ENCODE measurements at regions not wholly inside any gene's neighbourhood (a gene's known extent, or its start where the extent isn't known, plus 50 kb on each side); places are given as distances from the start of the nearest gene placed in this dataset.

- H3K79me2 ChIP-seq (ENCODE audit: control insufficient read depth, insufficient read depth, low read length): no peaks in the 10 kb centered on the region
- POLR2A ChIA-PET: interaction anchor here (1.0 to 1.1 kb wide), 2 partner anchors 13 to 176 kb away, joined by 3 to 4 read pairs; no protein-coding TSS in a partner anchor
- no peak overlapping the region for H3K4me3 ChIP-seq
- no peaks in the 10 kb centered on the region for H3K9me1 ChIP-seq (ENCODE audit: control insufficient read depth, insufficient read depth, low read length)
- FAIRE-seq (no peak), ATAC-seq (no peak), DNase-seq (ENCODE audit: extremely low read depth in 1 of 4, low spot score in 3 of 4) (no peak)
- in situ Hi-C loops (cut with MboI): no loop called here
- intact Hi-C loops (cut with micrococcal nuclease): no loop called here
- no peaks in the 10 kb centered on the region for H3K9me3 ChIP-seq (replicated peaks; ENCODE audit: control insufficient read depth, insufficient read depth, low read depth, low read length)
- no peak overlapping the region for H2AFZ ChIP-seq (ENCODE audit: low read depth, low read length)
- 0% methylated on average over 9 of the region's 10 CpGs for WGBS (ENCODE audit: insufficient coverage, low coverage, missing lambda C conversion rate)
- no peaks in the 10 kb centered on the region for H3K36me3 ChIP-seq (ENCODE audit: control insufficient read depth, insufficient read depth, low read length)
- no peak overlapping the region for H3K4me2 ChIP-seq (ENCODE audit: insufficient read depth, low read length)
- TF ChIP-seq MTF1 (CRISPR knock-in tag; IDR thresholded peaks at IDR 0.05; ENCODE audit: borderline replicate concordance) (no peak), ZC3H8 (IDR thresholded peaks at IDR 0.05) (no peak), POLR2AphosphoS2 (IDR thresholded peaks at IDR 0.05; ENCODE audit: low read length) (no peak), TFAM (CRISPR knock-in tag; conservative IDR thresholded peaks at IDR 0.05) (no peak), PRMT5 (CRISPR knock-in tag; IDR thresholded peaks at IDR 0.05) (no peak), THRAP3 (IDR thresholded peaks at IDR 0.05; ENCODE audit: borderline replicate concordance) (no peak), YY1 (IDR thresholded peaks at IDR 0.05; ENCODE audit: borderline replicate concordance in 1 of 3, control insufficient read depth in 1 of 3, extremely low read depth in 1 of 3, insufficient read depth in 3 of 3, insufficient read length in 1 of 3, insufficient replicate concordance in 2 of 3, low read depth in 1 of 3, low read length in 2 of 3) (no peak), HDAC1 (IDR thresholded peaks at IDR 0.05) (no peak), SREBF2 (CRISPR knock-in tag; IDR thresholded peaks at IDR 0.05) (no peak), MBD2 (IDR thresholded peaks at IDR 0.05; ENCODE audit: borderline replicate concordance, low read depth) (no peak)
- TF ChIP-seq, protein P1, sequence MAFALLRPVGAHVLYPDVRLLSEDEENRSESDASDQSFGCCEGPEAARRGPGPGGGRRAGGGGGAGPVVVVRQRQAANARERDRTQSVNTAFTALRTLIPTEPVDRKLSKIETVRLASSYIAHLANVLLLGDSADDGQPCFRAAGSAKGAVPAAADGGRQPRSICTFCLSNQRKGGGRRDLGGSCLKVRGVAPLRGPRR (CRISPR knock-in tag; IDR thresholded peaks at IDR 0.05): no peak
- TF ChIP-seq, protein P2, sequence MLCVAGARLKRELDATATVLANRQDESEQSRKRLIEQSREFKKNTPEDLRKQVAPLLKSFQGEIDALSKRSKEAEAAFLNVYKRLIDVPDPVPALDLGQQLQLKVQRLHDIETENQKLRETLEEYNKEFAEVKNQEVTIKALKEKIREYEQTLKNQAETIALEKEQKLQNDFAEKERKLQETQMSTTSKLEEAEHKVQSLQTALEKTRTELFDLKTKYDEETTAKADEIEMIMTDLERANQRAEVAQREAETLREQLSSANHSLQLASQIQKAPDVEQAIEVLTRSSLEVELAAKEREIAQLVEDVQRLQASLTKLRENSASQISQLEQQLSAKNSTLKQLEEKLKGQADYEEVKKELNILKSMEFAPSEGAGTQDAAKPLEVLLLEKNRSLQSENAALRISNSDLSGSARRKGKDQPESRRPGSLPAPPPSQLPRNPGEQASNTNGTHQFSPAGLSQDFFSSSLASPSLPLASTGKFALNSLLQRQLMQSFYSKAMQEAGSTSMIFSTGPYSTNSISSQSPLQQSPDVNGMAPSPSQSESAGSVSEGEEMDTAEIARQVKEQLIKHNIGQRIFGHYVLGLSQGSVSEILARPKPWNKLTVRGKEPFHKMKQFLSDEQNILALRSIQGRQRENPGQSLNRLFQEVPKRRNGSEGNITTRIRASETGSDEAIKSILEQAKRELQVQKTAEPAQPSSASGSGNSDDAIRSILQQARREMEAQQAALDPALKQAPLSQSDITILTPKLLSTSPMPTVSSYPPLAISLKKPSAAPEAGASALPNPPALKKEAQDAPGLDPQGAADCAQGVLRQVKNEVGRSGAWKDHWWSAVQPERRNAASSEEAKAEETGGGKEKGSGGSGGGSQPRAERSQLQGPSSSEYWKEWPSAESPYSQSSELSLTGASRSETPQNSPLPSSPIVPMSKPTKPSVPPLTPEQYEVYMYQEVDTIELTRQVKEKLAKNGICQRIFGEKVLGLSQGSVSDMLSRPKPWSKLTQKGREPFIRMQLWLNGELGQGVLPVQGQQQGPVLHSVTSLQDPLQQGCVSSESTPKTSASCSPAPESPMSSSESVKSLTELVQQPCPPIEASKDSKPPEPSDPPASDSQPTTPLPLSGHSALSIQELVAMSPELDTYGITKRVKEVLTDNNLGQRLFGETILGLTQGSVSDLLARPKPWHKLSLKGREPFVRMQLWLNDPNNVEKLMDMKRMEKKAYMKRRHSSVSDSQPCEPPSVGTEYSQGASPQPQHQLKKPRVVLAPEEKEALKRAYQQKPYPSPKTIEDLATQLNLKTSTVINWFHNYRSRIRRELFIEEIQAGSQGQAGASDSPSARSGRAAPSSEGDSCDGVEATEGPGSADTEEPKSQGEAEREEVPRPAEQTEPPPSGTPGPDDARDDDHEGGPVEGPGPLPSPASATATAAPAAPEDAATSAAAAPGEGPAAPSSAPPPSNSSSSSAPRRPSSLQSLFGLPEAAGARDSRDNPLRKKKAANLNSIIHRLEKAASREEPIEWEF (CRISPR knock-in tag; IDR thresholded peaks at IDR 0.05): no peak
- TF ChIP-seq, protein P3, sequence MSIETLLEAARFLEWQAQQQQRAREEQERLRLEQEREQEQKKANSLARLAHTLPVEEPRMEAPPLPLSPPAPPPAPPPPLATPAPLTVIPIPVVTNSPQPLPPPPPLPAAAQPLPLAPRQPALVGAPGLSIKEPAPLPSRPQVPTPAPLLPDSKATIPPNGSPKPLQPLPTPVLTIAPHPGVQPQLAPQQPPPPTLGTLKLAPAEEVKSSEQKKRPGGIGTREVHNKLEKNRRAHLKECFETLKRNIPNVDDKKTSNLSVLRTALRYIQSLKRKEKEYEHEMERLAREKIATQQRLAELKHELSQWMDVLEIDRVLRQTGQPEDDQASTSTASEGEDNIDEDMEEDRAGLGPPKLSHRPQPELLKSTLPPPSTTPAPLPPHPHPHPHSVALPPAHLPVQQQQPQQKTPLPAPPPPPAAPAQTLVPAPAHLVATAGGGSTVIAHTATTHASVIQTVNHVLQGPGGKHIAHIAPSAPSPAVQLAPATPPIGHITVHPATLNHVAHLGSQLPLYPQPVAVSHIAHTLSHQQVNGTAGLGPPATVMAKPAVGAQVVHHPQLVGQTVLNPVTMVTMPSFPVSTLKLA (conservative IDR thresholded peaks at IDR 0.05): no peak
- peaks cover 0 to 6% of the 10 kb centered on the region in 2 experiments; a peak in 1 of 5 replicates for H3K4me1 ChIP-seq (replicated peaks in 1 of 2; ENCODE audit: control insufficient read depth in 2 of 2, insufficient read depth in 2 of 2, low read length in 2 of 2)
- no TSS peak for BruUV-seq (replicated peaks)
- H3K27ac ChIP-seq (ENCODE audit: extremely low read depth, low read depth, low read length): no peak overlapping the region
- CTCF ChIA-PET (ENCODE audit: low intra/inter-chr PET ratio): no interaction called here
- no peaks in the 10 kb centered on the region; the same call in 1 of the 2 replicates for H4K20me1 ChIP-seq (replicated peaks; ENCODE audit: control insufficient read depth, insufficient read depth, low read length)
- H3K27me3 ChIP-seq (ENCODE audit: control insufficient read depth in 2 of 2, insufficient read depth in 2 of 2, low read length in 2 of 2): peaks cover 11 to 43% of the 10 kb centered on the region in 2 experiments; a peak in 4 of 5 replicates
- H3K9ac ChIP-seq (ENCODE audit: insufficient read depth in 1 of 2, low read depth in 2 of 2, low read length in 2 of 2): no peak overlapping the region
Measured at GRCh38 chr5:179414459-179415261, 69.4 kb upstream of the ADAMTS2 start.

Data from K562 (cell line).